Jurkat, Clone E6-1 (cell line): ENCODE measurements at regions not wholly inside any gene's neighbourhood (a gene's known extent, or its start where the extent isn't known, plus 50 kb on each side); places are given as distances from the start of the nearest gene placed in this dataset.
"Not testable (repeated sequence)": the region's sequence is repeated elsewhere in the genome, so short reads cannot be mapped to it uniquely, and the experiment has no call there.

Experiments used
- DNase-seq: peaks from one replicate; pipeline ENCODE4 v3.0.0-alpha.2; 2011; ENCODE audit warnings: low read depth, low spot score
- H3K4me3 ChIP-seq: 2 replicates; pipeline ENCODE4 v1.5.1; 2011; ENCODE audit warnings: mild to moderate bottlenecking, low read length, control low read depth, moderate library complexity

DNA sequence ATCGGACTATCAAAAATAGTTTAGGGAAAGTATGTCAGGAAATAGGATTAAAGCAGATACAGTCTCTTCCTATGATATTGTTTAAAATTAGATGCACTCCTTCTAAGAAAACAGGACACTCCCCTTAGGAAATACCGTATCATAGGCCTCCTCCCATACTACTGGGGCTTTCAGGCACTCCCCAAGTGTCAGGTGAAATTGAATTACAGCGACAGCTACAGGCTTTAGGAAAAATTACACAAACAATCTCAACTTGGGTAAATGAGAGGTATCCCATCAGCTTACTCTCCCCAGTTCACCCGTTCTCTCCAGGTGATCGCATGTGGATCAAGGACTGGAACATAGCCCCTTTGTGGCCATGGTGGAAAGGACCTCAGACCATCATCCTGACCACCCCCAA lies 110.4 kb upstream of the EPB41L4A start:
- no peak overlapping the region for H3K4me3 ChIP-seq
- no peak for DNase-seq

DNA sequence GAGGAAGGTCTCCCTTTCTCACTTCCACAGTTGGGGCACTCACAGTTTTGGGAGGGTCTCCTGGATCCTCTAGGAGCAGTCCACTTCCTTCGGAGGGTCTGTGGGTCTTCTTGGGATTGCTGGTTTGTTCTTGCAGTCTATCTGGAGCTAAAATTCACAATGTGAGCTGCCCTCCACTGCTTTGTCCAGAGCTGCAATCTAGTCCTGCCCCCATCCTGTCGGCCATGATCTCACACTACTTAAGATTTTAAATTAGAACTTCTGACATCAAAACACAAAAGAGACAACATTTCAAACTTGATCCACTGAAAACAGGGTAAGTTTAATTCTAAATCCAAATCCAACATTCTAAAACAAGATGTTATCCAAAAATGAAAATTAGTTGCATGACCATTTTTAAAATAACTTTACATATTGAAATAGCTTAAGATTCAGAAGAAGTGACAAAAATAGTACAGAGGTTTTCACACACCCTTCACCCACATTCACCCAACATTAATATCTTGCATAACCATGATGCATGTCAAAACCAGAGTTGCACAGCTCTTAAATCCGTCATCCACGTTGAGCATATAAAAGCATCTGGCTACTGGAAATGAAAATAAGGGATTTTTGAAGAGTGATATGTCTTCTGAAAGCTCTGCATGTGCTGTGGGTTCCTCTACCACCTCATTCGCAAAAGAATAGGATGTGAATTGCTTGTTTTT lies 113.7 kb upstream of the EPB41L4A start:
- DNase-seq: no peak
- no peak overlapping the region for H3K4me3 ChIP-seq

- no peak for DNase-seq
- no peak overlapping the region for H3K4me3 ChIP-seq
Measured at GRCh38 chr5:112533362-112533761, 114.3 kb upstream of the EPB41L4A start.

GRCh38 chr5:112534067-112534583 lies 115.0 kb upstream of the EPB41L4A start:
- no peak overlapping the region for H3K4me3 ChIP-seq
- DNase-seq: no peak

DNA sequence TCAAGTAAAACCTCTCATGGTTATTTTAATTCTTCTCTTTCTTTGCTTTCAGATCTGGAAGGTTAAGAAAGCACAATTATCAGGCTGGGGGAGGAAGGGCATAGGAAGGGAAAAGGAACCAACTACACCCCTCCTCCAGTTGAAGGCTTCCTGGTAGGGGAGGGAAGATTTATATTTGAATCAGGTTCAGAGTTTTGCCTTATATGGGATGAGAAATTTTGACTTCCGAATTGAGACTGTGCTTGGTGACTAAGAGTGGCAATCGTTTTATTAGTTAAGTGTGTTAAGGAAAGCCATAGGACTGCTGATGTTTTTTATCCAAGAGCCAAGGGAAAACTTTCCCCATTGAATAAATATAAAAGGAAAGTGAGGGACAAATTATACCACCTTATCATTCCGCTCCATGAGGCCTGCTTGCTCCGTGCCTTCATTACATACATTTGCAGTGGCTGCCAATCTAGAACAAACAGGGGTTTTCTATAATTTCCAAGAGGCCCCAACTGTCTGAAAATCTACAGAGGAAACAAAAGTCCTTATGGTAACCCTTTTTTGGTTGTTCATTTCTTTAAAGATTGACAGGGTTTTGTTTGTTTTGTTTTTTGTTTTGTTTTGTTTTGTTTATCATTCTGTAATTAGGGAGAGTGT lies 115.7 kb upstream of the EPB41L4A start:
- no peak overlapping the region for H3K4me3 ChIP-seq
- DNase-seq: no peak

DNA sequence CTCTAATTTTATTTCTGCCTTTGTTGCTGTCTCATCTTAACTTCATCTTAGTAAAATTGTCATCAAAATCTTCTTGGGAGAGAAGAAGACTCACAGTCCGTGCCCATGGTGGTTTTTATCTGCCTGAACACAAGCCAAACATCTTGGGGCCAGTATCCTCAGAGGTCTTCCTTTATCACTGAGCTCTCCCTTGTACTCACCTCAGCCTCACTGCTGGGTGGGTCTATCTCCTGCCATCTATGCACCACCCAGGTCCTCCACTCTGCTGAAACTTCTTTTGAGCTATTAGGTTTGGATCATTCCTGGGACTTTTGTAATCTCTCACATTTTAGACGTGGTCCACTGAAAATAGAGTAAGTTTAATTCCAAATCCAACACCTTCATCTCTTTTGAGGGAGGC lies 116.3 kb upstream of the EPB41L4A start:
- no peak overlapping the region for H3K4me3 ChIP-seq
- no peak for DNase-seq

DNA sequence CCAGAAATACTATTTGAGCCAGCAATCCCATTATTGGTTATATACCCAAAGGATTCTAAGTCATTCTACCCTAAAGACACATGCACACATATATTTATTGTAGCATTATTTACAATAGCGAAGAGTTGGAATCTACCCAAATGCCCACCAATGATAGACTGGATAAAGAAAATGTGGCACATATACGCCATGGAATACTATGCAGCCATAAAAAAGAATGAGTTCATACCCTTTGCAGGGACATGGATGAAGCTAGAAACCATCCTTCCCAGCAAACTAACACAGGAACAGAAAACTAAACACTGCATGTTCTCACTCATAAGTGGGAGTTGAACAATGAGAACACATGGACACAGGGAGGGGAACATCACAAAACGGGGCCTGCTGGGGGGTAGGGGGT lies 125.5 kb upstream of the EPB41L4A start:
- not testable (repeated sequence) for H3K4me3 ChIP-seq, DNase-seq

GRCh38 chr5:112546946-112547592 lies 128.0 kb upstream of the EPB41L4A start:
- DNase-seq: no peak
- no peak overlapping the region for H3K4me3 ChIP-seq

DNA sequence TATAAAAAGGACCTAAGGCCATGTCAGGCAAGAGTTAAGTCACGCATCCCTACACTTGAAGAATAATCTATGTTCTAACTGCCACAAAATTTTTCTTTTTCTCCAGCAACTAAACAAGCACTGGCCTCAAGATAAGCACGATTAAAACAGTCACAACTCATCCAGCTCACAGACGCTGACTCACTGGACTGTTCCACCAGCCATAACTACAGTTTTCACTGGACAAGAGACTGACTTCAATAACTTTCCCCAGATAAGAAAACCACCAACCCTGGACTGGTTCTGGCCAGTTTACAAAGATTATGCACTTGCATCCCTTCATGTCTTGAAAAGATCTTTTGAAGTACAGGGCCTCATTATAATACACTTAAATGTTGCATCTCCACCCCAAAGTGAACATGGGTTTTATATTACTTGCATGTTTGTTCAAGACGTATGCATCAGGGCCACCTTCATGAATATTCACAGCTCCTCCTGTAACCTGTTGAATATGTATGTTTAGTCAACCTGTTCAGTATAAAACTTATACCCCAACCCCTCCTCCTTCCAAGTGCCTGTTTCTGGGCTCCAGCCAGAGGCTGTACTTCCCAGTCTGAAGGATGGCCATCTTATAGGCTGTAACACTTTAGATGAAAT lies 129.3 kb upstream of the EPB41L4A start:
- no peak overlapping the region for H3K4me3 ChIP-seq
- no peak for DNase-seq

DNA sequence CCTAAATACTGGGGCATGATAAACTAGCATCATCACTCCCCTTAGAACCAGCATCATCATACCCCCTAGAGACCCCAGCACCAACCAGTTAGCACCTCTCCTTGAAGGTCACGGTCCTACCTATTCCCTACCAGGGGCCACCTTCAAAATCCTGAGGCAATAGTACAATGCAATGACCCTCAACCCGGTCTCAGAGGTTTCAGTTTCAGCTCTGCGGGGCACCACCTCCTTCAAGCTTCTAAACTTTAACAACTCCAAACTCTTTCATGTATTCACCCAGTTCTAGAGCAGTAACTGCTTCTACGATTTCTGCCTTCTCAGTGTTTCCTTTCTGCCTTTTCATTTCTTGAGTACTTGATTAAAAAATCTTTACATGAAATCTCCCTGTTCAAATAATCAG lies 130.1 kb upstream of the EPB41L4A start:
- no peak overlapping the region for H3K4me3 ChIP-seq
- DNase-seq: no peak

DNA sequence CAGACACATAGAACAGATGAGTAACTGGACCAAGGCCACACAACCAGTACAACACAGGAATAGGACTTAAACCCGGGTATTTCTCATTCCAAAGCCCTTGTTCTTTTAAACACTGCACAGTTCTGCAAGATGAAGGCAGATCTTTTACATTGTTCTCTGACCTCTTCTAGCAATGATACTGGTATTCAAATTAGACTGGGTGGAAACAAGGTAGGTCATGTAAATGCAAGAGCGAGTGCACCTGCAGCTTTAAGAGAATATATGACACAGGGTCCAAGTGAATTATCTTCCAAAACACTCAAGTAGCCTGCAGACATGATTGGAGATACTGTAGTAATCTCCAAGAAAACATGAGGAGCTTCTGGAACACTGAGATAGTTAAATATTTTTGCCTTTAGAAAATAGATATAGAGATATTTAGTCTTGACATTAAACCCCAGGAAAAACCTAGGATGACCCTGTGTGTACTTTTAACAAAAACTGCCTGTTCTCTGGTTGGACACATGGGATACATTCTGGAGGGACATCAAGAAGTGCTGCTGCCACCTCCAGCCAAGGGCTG lies 130.6 kb upstream of the EPB41L4A start:
- DNase-seq: no peak
- no peak overlapping the region for H3K4me3 ChIP-seq

DNA sequence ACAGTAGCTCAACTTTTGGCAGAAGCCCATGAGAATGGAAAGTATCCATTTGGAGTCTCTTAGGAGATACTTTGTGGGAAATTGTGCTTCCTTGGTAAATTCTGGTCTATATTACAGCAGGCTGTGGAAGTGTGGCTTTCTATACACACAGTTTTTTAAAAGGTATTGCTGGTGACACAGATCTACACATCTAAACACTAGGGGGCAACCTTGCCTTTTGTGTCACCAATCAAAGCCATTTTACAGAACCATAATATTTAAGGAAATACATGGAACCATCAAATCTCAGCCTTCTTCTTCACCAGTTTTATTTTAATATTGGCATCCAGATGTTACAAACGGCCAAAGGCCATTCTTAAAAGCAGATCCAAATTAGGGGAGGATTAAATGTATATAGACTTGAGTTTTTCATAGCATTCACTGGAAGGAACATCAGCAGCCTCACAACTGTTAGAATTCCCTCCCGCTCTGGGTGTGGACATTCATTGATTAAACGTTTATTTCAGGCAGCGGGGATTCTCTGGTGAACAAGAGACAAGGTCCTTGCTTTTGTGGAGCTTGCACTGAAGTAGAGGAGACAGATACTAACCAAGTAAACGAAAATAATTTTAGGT lies 132.4 kb upstream of the EPB41L4A start:
- peak; percentile 58 for DNase-seq
- H3K4me3 ChIP-seq: no peak overlapping the region

DNA sequence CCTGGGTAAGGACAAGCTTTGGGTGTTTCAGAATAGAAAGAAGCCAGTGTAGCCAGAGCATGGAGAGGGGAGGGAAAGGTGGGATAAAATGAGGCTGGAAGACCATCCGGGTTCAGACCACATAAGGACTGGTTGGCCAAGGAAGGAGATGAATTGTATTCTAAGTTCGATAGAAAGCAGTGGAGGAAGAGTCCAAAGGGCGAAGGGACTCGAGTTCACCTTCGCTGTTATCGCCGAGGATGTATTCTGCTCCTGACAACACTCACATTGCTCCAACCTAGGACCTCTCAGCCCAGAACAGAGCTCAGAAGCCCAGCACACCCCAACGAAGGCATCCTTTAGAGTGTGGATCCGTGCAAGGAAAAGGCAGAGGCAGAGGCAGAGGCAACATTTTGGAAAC lies 133.1 kb upstream of the EPB41L4A start:
- no peak overlapping the region for H3K4me3 ChIP-seq
- no peak for DNase-seq

DNA sequence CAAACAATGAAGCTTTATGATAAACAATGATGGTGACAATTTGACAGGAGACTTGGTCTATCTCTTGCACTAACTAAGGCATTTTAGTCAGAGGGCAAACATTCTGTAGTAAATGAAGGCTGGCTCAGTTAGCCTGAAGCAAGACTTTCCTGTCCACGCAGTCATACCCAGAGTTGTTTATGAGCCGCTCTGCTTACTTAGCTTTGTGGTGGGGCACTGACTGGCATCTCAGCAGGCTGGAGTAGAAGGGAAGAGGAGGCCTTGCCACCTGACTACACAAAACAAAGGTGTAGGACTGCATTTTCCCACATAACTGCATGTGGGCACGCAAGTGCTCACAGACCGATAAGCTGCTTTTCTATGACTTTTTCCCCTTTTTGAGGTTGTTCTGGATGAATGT lies 133.7 kb upstream of the EPB41L4A start:
- no peak overlapping the region for H3K4me3 ChIP-seq
- DNase-seq: no peak

- no peak for DNase-seq
- no peak overlapping the region for H3K4me3 ChIP-seq
Measured at GRCh38 chr5:112554101-112554977, 135.3 kb upstream of the EPB41L4A start.

DNA sequence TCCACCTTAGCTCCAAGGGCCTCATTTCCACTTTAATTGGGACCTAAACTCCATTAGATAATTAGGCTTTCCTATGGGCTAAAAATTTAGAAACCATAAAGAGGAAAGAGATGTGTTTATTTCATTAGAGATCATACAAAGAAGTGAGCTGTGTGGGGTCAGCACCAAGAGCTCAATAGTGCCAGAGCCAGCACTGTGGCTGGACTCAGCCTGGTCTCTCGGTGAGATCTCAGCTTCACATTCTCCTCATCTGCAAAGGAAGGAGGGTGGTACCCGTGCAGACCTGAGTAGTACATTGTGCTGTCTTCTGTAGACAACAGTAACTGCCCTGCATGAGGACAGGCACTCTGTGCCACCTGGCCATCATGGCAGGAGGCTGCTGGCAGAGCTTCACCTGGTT lies 136.1 kb upstream of the EPB41L4A start:
- H3K4me3 ChIP-seq: no peak overlapping the region

DNA sequence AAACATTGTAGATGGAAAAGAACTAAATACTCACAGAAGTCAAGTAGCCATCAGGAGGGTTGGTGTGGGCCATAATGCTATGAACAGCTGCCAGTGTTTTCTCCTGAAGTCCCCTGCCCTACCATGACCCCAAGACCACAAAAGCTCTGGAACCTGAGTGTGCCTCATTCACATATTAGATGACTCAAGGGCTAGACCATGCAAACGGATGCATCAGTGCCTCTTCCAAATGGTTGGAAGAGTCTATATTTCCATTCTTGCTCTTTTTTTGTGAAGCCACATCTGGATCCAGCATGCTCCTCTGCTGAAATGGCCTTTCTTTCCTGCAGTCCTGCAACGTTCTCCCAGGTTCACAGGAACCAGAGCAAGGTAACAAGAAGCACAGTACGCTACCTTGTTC lies 136.6 kb upstream of the EPB41L4A start:
- H3K4me3 ChIP-seq: no peak overlapping the region
- no peak for DNase-seq

More for the DNA sequence above, 136.1 kb upstream of the EPB41L4A start:
- no peak for DNase-seq

DNA sequence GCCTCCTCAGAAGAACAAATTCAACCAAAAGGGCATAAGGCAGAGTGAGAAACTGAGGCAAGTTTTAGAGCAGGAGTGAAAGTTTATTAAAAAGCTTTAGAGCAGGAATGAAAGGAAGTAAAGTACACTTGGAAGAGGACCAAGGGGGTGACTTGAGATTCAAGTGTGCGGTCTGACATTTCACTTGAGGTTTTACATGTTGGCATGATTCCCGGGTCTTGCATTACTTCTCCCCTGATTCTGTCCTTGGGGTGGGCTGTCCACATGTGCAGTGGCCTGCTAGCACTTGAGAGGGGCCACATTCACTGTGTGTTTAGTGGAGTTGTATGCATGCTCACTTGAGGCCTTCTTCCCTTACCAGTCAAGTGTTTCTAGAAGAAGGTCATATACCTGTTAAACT lies 140.4 kb upstream of the EPB41L4A start:
- DNase-seq: not testable (repeated sequence)

More for the DNA sequence above, 140.4 kb upstream of the EPB41L4A start:
- not testable (repeated sequence) for H3K4me3 ChIP-seq
